GM18873 (cell line): ENCODE measurements at regions not wholly inside any gene's neighbourhood (a gene's known extent, or its start where the extent isn't known, plus 50 kb on each side); places are given as distances from the start of the nearest gene placed in this dataset.

ENCODE experiments used
- ATAC-seq: cut with Tn5 transposase; IDR thresholded peaks from one replicate; pipeline ENCODE4 v1.9.1; 2021; ENCODE audit warnings: mild to moderate bottlenecking, moderate library complexity, moderate number of reproducible peaks; ENCODE audit not compliant: unreplicated experiment, low FRiP score

DNA sequence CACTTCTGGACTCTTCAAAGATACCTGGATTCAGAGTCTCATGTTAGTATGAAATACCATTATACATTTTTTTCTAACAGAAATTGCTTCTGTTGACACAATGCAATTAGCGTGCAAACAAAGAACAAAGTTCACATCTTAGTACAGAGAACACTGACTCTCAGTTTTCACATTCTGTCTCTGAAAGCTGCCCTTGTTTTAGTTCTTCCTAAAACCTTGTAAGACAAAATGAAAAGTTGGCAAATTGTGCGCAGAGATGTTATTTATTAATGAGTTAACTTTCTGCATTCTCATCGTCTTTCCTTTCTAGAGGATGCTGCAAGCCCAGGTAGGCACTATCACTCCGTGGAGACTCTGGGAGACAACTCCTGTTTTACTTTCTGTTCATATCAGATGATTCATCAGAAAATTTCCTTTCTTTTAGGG, 377.3 kb upstream of the POU3F3 start:
- ATAC-seq = no peak

DNA sequence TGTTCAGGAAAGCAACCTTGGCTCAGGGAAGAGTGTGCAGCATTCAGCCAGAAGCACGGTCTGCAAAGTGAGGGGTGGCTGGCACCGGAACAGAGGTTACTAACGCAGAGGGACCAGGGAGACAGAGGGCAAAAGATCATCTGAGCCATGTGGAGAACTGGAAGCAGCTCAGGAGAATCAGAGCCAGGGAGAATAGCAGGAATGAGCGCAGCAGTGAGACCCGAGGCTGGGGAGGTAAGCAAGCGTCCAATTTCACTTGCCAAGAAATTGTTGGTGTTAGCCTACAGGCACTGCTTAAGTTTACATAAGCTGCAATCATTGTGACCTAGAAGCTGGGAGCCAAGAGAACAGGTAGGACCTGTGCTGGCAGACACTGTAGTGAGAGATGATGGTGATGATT, 372.6 kb upstream of the POU3F3 start:
- no peak for ATAC-seq

DNA sequence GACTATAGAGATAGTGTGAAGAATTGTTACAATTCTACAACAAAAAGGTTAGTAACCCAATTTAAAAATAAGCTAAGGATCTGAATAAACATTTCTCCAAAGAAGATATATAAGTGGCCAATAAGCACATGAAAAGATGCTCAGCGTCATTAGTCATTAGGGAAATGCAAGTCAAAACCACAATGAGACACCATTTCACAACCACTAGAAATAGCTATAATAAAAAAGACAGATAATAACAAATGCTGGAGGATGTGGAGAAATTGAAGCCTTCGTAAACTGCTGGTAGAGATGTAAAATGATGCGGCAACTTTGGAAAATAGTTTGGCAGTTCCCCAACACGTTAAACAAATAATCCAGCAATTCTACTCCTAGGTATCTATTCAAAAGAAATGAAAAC, 366.5 kb upstream of the POU3F3 start:
- ATAC-seq = no peak

DNA sequence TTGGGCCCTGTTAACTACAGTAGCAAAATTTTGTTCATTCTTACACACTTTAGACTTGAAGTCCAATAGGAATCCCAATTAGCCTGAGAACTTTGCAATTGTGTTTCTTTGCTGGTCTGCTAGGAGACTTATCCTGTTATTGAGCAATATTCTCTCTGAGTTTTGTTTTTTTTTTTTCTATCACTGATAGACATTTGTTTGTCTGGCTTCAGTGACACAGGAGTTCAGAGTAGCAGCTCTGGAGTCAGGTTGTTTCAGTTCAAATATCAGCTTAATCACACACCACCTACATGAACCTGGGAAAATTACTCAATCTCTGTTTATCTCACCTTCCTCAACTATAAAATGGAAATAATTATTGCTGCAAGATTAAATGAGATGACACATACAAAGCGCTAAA, 360.2 kb upstream of the POU3F3 start:
- ATAC-seq = no peak

DNA sequence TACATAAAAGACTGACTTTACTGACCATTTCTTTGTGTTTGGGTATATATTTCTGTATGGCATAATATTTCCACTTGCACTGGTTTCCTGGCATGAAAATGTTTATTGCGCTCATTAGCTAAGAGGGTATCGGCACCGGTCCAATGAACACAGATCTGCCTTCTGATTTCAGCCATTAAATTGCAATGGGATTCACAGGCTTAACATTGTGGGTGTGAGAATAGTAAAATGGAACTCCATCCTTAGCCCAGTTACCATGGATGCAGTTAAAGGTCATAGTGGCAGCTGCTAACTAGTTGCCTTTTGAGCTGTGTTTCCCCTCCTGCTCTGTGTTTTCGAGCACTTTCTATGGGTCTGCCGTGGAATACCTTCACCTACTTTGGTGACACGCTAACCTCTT, 352.6 kb upstream of the POU3F3 start:
- no peak for ATAC-seq

DNA sequence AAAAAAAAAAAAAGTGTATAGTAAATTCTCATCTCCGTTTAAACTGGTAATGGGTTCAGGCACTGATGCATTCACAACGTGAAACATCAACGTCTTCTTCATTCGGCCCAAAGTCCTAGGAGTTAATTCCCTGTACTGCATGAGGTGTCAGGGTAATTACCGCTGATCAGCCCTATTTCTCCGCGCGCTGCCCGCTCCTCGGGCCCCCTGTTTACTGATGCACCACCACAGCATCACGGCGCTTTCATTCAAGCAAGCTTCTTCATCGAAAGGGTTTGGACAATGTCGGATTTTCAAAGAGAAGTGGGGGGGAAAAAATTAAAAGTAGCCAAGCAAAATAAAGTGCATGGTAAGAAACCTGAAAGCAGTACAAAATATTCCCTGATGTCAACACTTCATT, 352.0 kb upstream of the POU3F3 start:
- ATAC-seq = no peak

DNA sequence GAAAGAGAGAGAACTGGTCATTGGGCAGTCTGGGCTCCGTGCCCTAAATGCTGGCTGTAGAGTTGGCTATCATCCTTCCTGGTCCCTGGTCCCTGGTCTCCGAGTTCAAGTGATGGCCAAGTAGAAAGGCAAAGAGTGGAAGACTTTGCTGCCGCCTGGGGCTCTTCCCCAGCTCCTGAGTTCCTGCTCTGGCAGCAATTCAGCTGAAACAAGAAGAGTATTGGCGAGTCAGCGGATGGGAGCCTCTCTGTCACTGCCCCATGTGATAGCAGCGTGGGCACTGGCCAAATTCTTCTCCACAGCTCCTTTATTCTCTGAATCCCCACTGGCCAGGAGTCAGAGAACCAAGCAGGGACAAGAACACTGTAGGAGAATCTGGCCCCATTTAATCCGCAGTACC, 351.0 kb upstream of the POU3F3 start:
- no peak for ATAC-seq

DNA sequence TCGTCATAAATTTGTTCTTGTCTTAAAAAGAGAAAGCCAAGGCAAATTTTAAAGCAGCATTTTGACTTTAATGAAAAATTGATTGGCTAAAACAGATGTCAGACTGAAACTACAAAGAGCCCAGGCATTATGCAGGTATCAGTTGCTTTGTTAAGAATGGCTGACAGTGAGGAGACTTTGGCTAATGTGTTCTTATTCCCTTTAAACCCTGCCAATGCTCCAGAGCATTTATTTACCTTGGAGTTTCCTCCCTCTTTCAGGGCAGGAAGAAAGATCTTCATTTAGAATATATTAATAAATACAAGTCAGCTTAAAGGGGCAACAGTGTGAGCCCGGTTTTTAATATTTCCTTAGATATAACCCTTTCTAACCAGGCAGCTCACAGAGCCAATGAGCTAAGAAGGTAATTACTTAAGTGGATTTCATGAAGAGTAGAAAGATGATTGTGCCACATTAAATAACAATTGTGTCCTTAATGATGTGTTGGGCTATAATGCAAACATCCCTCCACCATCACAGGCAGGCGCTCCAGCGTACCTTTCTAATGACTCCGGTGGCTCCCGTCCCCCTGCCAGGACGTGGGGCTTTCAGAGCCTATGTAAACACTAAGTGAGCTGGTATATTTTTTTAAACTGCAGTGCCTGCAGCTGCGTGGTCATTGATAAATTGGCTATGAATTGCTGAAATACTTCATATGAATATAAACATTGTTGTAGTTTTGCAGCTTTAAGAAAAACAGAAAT, 349.4 kb upstream of the POU3F3 start:
- no peak for ATAC-seq

DNA sequence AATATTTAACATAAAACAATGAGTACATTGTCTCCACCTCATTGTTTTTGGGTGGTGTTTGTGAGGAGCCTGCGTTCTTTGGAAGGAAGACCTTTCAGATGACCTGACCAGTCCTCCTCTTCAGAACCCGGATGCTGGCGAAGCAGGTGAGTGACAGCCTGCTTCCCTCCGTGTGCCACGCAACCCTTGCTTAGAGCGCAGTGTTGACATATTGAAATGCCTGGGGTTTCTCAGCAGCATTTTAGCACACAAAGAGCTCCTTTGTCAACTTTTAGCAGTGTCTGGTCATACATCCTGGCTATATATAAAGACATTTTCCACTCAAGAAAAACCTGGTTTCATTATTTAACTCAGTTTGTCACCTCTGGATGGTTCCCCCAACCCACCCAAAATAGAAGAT, 335.7 kb upstream of the POU3F3 start:
- no peak for ATAC-seq

DNA sequence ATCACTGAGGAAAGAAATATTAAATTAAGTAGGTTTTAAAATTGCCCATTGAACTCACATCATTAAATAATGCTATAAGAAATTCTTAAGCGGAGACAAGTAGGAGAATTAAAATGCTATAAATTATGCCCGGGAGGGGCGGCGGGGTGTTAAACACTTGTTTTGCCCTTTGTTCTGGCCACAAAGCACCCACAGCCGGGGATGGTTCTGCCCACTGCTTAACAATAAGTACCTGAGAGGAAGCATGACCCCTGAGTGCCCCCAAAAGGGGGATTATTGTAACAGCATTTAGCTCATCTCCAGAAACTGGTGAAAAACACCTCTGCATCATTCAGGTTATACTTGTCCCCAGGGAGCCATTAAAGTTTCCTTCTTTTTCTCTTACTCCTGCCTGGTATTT, 332.7 kb upstream of the POU3F3 start:
- no peak for ATAC-seq

DNA sequence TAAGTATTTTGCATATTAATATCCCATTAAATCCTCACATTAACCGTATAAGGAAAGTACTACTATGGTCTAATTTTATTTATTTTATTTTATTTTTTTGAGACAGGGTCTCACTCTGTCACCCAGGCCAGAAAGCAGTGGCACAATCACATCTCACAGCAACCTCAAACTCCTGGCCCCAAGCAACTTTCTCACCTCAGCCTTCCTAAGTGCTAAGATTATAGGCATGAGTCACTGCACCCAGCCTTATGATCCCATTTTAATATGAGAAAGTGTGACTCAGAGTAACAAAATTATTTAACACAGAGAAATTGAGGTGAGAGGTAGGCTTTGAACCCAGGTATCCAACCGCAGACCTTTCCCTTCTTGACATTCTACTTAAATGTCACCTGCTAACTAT, 330.0 kb upstream of the POU3F3 start:
- ATAC-seq = no peak

DNA sequence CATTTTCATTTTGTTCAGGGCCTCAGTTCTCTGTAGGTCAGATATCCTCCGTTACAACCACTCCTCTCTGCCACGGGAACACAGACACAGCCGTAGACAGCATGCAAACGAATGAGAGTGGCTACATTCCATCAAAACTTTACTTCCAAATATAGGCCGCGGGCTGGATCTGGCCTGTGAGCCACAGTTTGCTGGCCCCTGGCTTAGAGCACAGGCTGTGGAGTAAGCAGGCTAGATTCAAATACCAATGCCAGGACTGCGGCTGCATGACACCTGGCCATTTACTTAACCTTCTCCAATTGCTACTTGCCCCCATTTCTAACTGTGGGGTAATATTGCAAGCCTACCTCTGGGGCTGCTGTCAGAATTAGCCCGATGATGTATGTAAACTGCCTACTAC, 325.8 kb upstream of the POU3F3 start:
- no peak for ATAC-seq

DNA sequence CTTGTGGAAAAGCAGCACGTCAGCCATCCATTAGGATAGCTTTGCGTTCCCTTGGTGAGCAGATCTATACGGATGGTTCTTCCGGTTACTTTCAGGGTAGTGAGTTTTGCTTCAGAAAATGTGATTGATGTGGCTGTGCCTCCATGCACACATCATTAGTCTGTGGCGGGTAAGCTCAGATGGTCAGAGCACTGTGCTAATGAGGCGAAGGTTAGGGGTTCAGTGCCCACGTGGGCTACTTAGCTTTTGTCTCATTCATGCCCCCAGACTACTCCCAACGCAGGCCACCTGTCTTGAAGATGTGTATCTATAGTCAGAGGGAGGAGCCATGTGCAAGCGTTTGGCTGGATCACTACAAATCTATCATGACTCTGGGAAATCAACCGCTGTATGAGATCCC, 322.8 kb upstream of the POU3F3 start:
- ATAC-seq = no peak

DNA sequence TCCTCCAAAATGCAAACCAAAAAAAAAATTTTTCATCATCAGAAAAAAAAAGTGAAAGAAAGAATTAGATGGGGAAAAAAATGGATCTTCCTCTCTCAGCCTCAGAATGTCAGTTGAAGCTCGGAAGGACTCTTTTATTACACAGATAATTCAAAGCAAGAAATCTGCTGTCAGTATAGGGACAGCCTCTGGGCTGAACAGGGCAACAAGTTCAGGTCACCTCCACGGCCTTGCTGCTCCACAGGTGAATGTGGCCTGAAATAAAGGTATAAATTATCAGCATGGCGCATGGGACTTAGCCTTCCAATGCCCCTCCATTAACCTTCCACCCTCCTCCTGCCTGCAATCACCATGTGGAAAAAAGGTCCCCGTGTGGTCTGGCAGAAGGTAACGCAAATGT, 316.8 kb upstream of the POU3F3 start:
- no peak for ATAC-seq

DNA sequence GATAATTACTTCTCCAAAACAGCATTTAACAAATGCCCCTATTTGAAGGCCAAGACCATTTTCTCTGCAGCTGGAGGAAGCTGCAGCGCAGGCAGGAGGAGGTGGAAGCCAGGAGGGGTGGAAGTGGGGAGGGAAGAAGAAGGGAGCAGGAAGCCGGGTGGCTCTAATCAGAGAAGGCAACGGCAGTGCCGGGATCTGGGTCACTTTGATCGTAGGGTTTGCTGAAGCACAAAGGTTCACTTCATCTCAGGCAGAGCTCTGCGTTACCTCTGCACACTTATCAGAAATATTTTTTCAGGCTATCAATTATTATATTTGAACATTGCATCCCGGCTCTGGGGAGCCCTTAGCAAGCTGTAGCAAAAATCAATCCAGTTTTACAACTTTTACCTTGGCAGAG, 315.8 kb upstream of the POU3F3 start:
- ATAC-seq = no peak

DNA sequence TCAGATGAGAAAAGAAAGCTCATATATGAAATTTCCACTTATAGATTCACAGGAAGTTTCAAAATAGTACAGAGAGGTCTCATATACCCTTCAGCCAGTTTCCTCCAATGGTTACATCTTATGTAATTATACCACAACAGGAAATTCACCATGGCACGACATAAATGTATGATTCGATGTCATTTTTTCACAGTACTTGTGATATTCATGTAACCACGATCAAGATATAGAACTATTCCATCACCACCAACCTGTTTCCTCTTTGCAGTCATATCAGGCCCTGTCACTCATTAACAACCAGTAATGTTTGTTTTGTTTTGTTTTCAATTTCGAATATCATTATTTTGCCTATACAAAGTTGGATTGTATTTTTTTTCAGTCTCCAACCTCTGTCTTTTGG, 314.3 kb upstream of the POU3F3 start:
- peak; percentile 55 for ATAC-seq

DNA sequence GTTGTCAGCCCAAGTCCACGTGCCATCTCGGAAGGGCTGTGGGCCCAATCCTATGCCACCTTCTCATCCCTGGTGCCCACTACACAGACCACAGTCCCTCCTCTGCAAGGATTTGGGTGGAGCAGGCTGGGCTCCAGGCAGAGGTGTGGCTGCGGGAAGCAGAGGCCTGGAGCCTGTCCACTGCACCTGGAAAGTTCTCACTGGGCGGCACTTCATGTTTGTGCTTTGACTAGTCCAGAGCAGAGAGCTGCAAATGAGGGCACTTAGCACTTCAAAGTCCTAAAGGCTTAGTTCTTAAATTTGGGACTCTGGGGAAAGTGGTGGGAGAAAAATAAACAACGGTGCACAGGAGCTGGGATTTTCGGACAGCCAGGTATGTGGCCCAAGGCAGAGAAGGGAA, 308.9 kb upstream of the POU3F3 start:
- no peak for ATAC-seq

DNA sequence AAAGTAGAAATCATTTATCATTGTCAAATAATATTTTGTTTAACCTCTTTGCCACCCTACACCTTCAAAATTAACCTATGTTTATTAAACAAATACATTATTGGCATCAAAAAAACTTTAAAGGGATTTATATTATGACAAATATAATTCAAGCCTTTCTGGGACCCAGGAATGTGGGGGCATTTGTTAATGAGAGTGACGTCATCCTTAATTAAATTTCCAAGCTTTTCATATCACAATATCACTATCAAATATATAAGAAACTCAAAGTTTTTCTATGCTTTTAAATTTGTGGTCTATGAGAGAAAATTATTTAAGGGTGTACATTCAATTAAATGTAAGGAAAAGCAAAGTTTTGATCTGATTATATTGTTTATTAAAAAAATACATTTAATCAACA, 307.4 kb upstream of the POU3F3 start:
- no peak for ATAC-seq

DNA sequence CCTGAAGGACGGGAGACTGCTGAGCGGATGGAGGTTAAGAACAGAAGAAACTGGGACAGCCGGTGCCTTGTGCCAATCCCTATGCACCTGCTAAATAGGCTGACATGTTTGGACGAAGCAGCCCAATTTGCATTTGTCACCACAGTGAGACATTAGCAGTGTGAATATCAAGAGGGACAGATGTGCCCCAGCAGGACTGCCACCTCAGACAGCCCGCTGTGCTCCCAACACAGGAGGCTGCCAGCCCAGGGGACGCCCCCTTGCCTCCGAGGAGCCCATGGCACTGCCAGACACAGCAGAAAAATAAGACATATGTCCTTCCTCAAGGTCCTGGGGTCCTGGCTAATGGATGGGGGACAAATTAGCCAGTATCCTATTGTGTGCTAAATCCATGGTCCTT, 306.7 kb upstream of the POU3F3 start:
- no peak for ATAC-seq

DNA sequence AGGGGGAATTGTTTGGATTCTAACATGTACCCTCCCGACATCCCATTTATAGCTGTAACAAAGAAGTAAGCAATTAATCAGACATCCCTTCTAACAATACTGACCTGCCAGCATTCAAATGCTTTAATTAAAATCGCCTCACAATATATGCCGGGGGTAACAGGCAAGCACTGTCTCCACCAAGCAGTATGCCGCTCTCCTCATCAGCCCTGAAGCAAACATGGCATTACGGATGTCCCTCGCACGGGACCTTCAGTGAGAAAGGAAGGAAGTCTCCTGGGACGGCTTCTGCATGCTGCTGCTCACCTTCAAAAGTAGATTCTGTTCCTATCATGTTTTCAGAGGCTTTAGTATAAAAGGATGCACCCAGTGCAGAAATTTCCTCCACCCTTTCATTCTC, 292.7 kb upstream of the POU3F3 start:
- no peak for ATAC-seq

DNA sequence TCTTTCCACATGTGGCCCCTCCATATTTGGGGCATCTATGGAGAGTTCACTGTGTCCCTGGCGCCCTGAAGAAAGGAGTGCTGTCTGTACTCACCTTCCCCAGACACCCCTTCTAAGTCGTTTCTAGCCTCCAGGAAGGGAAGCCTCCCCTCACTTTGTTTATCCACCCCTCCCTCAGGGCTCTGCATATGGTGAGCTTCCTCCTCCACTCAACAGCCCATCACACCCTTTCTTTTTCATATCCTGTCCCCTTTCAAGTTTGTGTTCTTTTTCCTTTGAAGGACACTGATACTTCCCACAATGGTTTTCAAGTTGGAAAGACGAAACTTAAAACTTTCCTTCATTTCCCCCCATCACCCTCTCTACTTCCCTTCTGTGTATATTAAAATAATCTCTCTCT, 291.4 kb upstream of the POU3F3 start:
- ATAC-seq = no peak

DNA sequence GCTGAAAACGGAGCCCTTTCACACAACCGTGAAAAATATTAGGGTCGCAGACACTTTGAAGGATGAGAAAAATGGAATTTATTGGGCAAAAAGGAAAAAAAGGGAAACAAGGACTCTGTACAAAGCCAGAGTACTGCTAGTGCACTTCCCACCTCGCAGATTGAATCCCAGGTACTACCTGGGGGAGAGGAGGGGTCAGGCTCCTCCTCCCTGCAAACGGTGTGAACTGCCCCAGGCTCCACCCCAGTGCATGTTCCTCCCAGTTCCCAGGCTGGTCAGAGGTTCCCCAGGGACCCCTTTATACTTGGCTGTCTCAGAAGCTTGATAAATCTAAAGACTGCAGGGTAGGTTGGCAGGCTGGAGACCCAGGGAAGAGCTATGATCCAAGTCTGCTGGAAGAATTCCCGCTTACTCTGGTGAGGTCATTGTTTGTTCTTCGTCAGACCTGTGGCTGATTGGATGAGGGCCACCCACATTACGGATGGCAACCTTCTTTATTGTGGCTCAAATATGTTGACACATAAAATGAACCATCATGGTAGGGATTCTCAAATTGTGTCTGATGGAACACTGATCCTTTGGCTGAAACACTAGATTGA, 290.4 kb upstream of the POU3F3 start:
- ATAC-seq = no peak

DNA sequence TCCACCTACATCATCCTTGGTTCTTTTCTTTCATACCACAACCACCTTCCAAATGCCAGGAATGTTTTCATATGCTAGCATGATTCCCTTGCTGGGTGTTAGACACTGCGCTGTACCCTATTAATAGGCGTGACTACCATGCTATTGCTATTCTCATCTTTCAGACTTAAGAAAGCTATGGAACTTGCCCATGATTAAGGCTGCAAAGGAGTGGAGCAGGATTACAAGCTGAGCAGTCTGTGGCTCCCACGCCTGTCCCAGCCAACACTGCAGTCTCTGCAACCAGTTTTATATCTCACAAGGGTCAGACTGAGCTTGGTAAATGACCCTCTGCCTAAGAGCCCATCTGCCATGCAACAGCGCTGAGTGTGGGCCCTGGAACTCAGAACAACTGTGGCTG, 285.7 kb upstream of the POU3F3 start:
- ATAC-seq = no peak
